Activated CD8-positive, alpha-beta memory T cell treated with anti-CD3 and anti-CD28 coated beads, Interleukin-2, amount 50 U/mL, for 48 hours (primary cell): ENCODE measurements at regions not wholly inside any gene's neighbourhood (a gene's known extent, or its start where the extent isn't known, plus 50 kb on each side); places are given as distances from the start of the nearest gene placed in this dataset.
"Not testable (repeated sequence)": the region's sequence is repeated elsewhere in the genome, so short reads cannot be mapped to it uniquely, and the experiment has no call there.

Source experiments
- DNase-seq: peaks from one replicate; pipeline ENCODE4 v3.0.0-alpha.2; 2020

DNA sequence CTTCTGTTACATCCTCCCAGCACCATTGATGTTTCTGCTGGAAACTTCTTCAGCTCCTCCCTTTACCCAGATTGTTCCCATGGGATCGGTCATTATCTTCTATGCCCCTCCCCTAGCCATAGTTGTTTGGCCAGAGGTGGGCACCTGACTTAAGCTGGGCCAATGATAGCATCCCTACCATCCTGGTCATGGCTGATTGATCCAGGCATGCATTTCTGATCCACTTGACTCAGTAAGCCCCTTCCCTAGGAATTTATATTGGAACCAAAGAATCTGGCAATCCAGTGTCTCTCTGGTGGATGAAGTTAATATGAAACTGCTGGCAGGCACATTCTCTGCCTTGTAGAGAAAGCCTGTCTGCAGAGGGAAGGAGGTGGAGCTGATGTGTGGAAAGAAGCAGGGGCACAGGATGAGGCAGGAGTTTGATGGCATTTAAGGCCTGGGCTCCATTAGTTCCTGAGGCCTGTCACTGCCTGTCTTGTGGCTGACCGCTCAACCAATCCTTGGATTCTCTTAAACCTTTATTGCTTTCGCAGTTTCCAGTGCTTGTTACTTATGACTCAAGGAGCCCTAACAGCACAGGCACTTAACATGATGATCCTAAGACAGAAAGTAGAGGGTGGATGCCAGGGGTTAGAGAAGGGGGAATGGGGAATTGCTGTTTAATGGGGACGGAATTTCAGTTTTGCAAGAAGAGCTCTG is 152.4 kb downstream of the ABCC12 start:
- DNase-seq: no peak

DNA sequence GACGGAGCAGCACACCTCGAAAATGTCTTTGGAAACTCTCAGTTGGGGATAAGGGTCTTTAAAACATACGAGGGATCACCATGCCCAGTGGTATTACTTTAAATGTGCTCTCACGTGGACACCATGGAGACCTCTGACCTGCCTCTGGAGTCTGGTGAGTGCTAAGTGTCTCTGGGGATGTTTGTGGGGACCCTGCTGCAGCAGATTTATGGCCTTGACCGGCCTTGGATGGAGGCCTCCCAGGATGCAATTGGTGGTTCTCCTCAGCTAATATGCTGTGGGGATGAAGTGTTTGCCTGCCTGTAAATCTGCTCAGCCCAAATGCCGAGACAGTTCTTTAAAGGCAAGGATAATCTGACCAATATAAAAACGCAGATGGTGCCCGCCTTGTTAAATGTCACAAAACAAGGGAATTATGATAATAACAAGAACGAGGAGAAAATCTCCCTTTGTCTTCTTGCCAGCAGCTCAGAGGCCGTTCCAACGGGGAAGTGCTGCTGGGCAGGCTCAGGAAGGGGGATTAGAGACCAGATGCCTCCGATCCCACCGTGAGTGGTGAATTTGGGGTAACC is 154.4 kb downstream of the ABCC12 start:
- DNase-seq: no peak

DNA sequence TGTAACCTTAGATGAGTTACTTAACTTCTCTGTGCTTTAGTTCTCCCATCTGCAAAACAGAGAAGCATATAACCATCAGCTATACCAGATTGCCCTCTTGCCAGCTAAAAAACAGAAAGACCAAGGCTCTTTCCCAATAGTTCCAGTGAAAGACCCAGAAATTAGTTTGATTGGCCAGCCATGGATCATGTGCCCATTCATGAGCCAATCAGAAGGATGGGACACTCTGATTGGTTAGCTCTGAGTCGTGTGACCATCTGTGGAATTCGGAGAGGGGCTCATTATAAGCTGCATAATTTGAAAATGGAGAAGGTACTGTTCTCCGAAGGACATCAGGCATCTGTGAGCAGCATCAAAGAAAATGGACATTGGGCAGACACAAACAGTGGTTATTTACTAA is 155.2 kb downstream of the ABCC12 start:
- no peak for DNase-seq

DNA sequence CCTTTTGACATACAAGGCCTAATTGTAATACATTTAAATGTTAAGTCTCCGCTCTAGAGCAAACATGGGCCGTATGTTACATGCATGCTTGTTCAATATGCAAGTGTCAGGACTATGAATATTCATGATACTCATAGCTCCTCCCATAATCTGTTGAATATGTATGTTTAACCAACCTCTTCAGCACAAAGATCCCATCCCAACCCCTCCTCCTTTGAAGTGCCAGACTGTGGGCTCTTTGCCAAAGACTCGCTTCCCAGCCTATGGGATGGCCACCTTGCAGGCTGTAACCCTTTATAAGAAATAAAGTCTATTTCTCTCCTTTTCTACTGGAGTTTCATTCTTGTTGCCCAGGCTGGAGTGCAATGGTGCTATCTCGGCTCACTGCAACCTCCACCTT is 156.2 kb downstream of the ABCC12 start:
- DNase-seq: no peak

DNA sequence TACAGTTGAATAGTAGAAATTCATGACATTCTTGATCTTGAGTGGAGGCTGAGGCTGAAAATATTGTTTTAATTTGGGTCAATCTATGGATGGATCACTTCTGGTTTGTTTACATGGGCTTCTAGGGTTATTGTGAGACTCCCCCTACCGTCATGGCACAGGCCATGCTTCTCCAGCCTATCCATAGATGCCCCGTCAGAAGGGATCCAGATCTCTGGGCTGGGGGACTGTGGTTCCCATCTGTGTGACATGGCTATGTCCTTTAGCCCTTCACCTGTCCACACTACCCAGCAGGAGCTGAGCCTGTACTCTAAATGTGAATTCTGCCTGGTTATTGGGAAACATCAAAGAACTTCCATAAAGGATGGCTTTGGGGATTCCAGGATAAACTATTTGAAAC is 160.4 kb downstream of the ABCC12 start:
- DNase-seq: no peak

DNA sequence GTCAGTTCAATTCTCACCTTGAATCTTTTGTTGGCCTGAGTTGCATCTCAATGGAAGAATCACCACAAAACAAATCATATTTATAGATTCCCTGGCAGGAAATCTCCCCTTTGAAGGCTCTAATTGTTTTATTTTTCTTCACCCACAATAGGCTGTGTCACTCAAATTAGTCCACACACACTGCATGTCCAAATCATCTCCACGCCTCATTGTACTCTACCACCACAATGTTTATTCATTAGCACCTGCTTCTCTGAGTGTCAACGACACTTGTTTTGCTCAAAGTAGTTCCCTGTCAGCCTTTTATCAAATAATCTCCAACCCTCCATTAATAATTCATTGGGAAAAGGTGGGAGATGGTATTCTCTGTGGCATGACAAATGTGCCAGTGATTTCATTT is 164.3 kb downstream of the ABCC12 start:
- DNase-seq: no peak

DNA sequence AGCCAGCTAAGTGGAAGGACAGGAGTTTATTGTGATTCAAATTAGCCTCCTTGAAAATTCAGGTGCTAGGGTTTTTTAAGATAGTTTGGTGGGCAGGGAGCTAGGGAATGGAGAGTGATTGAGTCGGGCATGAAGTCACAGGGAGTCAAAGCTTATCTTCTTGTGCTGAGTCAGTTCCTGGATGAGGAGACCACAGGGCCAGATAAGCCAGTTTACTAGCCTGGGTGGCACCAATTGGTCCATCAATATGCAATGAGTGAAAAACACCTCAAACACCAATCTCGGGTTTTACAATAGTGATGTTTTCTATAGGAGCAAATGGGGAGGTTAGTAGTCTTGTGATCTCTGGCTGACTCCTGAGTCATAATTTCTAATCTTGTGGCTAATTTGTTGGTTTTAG is 165.1 kb downstream of the ABCC12 start:
- DNase-seq: no peak

DNA sequence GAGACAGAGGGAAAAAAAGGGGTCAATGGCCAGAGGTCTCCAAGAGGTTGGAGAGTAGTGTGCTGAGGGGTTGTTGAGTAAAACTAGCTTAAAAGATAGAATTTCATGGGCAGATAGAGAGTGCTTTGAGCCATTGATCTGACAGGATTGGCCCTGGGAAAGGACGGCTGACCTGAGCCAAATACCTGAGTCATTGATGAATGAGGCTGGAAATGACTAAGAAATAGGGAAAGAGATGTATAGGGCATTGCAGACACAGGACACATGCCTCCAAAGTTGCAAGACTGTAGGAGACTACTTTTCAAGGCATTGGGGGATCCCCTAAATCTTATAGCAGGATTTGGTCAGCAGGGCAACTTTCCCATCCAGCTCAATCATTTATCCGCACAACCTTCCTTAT is 168.7 kb downstream of the ABCC12 start:
- DNase-seq: no peak

DNA sequence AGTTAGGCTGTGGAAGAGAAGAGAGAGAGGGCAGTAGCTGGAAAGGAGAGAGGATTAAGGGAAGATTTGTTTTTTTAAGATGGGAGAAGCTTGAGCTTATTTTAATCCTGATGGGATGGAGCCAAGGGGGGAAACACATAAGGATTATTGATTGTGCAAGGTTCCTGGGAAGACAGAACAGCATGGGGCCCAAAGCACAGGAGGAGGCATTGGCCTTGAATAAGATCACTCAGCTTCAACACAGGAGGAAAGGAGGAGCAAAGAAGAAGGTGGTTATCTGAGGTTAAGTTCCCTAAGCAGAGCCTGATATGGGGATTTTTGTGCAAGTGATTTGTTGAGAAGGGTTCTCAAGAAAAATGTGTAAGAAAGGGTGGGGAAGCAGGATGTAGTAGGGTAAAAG is 169.8 kb downstream of the ABCC12 start:
- DNase-seq: no peak

DNA sequence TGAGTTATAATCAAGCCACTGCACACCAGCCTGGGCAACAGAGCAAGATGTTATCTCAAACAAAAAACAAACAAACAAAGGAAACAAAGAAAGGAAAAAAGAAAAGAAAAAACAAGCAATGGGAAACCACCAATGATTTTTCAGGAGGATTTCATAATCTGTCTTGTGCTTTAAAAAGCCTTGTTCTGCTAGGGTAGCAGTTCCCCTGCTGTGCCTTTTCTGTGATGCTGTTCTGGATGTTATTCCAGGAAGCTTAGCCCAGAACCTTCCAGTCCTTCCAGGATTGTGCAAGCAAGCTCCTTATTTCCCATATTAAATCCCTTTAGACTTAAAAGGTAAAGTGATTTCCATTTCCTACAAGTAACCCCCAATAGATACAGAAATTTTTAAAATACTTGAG is 171.1 kb downstream of the ABCC12 start:
- DNase-seq: no peak

DNA sequence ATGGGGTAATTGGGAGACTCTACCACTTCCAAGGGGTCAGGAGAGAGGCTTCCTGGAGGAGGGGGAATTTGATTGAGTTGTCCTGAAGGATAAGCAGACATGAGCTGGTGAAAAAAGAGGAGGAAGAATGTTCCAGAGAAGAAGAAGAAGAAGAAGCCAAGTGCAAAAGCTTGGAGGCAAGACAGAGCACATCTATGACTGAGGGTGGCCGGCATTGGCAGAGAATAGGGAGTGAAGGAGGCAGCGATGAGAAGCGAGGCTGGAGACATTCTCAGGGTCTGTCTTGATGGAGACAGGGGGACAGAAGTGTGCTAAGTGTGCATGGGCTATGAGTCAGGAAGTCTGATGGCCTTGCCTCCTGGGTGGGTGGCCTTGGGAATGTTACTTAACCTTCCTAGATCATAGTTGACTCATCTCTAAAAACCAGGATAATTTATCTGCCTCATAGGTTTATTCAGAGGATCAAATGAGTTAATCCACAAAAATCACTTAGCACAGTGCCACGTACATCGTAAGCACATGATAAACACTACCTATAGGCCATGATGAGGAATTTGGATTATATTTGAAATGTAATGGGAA is 171.7 kb downstream of the ABCC12 start:
- DNase-seq: no peak

DNA sequence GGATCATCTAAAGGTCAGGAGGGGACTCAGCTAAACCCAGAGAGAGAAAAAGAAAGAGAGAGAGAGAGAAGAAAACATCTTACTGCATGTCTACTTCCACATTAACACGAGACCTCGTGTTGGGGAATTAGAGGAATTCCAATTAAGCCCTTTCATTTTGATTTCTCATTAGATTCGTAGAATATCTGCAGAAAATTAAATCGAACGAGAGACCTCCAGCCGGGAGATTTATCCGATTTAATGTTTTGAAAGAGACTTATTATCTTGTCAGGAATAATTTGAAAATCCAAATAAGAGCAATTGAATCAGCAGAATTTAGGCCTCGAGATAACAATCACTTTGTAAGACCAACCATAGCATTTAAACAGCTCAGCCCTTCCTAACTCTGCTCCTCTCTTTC is 175.6 kb downstream of the ABCC12 start:
- no peak for DNase-seq

DNA sequence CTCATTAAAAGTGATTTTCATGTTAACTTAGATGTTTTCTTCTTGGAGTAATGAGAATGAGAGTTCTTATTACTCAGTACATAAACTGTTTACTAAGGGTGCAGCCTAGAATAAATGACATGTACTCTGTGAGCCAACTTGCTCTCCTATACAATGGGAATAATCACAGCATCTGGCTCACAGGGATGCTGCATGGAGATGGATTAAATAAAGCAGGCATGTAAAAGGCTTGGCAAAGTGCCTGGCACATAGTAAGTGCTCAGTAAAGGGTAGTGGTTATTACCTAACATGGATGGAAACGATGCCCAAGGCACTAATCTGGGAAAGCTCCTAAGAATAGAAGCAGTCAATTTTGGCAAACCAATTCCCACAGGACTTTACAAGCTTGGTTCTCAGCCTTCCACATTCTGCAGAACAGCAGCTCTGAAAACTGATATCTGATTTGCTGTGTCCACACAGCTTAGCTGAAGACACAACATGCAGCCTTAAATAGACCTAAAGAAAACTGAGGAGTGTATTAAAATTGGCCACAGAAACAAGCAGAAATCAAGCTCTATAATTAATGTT is 176.1 kb downstream of the ABCC12 start:
- DNase-seq: no peak

DNA sequence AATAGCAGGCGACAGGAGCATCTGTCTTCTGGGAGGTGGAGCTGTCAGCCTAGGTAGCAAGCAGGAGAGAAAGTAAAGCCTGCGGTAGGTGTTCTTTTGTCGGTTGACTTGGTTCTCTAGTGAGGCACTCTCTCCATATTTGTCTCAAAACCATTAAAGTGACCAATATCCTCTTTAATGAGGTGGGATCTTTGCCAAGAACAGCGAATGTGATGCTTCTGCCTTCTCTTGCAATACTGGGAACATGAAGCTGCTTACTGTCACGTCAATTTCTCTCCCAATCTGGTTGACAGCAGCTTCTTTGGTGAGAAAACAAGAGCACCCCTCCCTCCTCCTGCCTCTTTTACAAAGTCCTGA is 176.7 kb downstream of the ABCC12 start:
- no peak for DNase-seq

DNA sequence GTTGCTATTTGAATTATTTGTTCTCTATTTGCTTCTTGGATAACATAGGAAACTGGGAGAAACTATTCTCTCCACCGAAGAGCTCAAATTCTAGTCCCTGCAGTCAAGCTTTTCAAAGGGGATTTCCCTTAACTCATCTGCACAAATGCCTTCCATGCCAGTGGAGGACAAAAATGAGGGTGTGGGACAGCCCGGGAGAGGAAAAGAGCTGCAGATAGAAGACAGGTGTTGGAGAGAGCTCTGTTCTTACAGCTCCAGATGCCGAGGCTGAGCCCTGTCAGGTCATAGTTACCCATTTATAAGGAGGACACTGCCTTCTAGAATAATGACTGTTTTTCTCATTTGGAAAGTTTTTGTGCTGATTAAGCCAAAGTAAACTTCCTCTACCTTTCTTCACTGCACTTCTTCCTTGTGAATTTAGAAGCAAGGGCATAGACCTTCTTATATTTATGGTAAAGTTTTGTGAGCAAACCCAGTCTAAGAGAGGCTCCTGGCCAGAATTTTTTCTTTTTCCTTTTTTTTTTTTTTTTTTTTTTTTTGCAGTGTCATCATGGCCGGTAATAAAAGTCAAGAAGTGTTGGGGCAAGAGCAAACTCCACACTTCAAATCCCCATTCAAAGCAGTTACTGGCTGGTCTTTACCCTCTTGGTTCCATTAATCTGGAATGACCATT is 177.2 kb downstream of the ABCC12 start:
- DNase-seq: no peak

DNA sequence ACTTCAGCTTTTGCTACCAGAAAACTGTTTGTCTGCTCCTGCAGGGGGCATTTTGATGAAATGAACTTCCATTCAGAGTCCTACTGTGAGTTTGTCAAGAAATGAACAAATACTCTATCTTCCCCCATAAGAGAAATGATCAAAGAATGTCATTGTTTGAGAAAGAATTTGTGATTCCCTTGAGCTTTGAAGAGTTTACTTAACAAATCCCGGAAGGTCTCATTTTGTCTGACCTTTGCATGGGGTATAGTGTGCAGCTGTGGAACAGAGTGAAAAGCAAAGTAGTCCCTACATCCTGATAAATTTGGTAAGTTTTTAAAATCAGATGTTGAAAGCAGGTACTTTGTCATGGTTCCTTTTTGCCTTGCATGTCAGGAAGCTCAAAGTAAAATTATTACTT is 178.0 kb downstream of the ABCC12 start:
- DNase-seq: no peak

DNA sequence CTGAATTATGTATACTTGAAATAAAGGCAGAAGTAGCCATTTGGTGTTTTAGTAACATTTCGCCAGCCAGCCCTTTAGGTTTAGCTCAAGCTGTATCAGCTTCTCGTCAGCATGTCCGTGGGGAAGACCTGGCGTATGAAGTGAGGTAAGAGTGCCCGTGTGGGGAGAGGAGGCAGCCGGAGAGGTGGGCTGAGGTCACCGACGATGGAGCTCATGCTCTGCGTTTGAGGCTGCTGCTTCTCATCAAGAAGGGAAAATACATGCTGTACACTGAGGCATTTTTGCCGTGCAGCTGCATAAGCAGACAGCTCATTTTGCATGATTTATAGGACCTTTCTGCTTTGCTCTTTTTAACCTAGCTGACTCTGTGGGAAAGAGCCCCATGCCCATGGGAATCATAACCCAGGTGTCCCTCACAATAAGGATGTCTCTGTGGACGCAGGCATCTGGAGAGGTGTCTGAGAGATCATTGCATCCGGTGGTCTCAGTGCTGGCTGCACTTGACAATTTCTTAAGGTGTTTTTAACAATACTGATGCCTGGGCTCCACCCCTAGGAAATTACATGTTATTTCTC is 179.1 kb downstream of the ABCC12 start:
- no peak for DNase-seq

DNA sequence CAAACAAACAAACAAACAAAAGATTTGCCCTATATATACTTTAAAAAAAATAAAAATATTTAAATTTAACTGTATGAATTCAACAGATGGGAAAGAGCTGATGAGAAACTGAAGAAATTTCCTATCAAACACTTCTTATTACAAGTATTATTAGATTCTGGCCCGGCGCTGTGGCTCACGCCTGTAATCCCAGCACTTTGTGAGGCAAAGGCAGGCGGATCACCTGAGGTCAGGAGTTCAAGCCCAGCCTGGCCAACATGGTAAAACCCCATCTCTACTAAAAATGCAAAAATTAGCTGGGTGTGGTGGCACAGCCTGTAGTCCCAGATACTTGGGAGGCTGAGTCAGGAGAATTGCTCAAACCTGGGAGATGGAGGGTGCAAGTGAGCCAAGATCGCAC is 180.8 kb downstream of the ABCC12 start:
- DNase-seq: not testable (repeated sequence)

DNA sequence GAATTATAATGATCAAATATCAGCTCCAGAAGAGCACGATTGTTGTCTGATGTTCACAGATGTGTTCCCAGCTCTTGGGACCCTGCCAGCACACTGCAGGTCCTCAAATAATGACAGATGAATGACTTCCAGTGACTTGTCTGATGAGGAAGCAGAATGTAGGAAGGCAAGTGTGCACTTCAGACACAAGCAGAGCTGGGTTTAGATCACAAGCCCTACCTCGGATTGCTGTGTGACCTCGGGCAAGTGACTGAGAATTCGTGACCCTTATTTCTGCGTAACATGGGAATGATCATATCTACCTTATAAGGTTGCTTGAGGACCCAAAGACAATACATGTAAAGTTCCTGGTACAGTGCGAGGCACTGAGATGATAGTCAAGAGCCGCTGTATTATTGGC is 182.2 kb downstream of the ABCC12 start:
- DNase-seq: no peak

DNA sequence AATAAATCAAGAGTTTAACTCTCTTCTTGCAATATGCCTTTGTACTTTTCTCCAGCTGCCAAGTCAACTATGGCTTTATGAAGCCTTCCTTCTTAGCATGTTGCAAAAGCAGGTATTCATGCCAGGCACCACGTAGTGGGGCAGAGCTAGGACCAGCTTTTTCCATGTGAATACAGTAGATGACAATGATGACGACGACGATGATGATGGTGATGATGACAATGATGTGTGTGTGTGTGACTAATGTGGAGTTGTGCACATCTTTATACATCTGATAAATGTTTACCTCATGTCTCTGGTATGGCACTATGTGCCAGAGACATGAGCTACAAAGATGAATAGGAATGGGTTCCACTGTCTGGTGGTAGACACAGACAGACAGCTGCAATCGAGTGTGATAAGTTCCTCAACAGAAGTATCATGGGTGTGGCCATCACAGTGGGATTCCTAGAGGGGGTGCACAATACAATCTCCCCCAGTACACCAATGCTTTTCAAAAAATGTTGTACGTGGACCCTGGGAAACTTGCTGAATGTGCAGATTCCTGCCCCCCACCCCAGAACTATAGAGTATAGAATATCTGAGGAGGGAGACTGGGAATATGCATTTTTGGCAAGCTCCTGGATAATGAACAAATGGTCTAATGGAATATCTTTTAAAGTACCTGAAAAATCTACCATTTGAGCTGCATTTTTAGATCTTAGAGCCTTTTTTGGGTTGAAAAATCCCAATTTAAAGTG is 183.4 kb downstream of the ABCC12 start:
- no peak for DNase-seq

DNA sequence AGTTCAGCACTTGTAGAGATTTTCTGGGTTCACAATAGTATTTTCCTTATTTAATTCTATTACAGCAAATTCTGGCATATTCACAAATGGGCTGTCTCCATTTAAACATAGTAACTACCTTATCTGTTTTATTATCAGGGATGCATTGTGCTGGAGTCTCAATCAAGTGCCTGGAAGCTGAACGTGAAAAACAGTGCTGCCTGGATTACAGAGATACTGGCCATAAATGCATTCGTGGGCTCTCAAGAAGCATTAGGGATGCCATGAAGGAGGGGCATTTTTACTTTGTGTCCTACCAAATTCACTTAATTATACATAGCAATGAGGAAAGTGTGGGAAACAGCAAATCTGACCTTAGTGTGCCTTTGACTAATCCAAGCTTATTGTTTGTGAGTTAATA is 184.6 kb downstream of the ABCC12 start:
- DNase-seq: no peak

DNA sequence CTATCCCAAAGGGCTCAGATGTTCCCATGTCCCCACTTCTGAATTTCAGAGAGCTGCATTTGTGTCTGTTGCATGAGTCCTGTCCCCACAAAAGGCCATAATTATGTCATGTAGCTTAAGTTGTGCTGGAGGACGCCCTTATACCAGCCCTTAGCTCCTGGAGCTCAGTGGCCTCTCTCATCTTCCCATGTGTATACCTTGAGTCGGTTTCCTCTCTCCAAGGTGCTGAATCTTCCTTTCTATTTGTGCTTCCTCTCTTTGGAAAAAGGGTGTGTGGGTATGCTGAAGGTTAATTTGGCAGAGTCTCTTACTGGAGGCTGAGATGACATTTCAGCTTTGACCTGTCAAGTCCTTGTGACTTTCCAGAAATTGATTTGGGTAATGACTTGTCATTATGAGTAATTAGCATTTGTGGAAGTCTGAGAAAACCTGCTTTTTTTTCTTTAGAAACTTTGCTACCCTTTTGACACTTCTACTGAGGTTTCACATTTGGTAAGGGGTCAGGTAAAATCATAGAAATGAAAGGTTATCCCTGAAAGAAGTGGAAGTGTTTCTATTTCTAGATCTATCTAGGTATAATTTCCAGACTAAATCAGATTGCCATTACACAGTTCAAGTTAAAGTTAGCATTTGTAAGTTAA is 185.4 kb downstream of the ABCC12 start:
- no peak for DNase-seq
